MM.1S (cell line): ENCODE measurements at regions not wholly inside any gene's neighbourhood (a gene's known extent, or its start where the extent isn't known, plus 50 kb on each side); places are given as distances from the start of the nearest gene placed in this dataset.

ENCODE experiments used
- DNase-seq: peaks from one replicate; pipeline ENCODE4 v3.0.0-alpha.2; 2015
- H2AFZ ChIP-seq: fragments of 300-600 bp; sonication (generic); 2 replicates; pipeline ENCODE4 v1.6.0; 2016; ENCODE audit warnings: antibody characterized with exemption, low read length
- H3F3A ChIP-seq: fragments of 300-600 bp; sonication (generic); 2 replicates; pipeline ENCODE4 v1.6.1; 2016; ENCODE audit warnings: mild to moderate bottlenecking, antibody characterized with exemption, low read length, moderate library complexity, mixed read lengths; ENCODE audit not compliant: insufficient read depth
- H3K27ac ChIP-seq: fragments of 300-600 bp; sonication (generic); 2 replicates; pipeline ENCODE4 v1.5.1; 2016; ENCODE audit warnings: mild to moderate bottlenecking, low read length
- H3K27me3 ChIP-seq: fragments of 300-600 bp; sonication (generic); replicated peaks from 2 replicates; pipeline ENCODE4 v1.6.0; 2016; ENCODE audit warnings: low read length; ENCODE audit not compliant: insufficient read depth
- H3K36me3 ChIP-seq: fragments of 300-600 bp; sonication (generic); replicated peaks from 2 replicates; pipeline ENCODE4 v1.6.1; 2016; ENCODE audit warnings: mild to moderate bottlenecking, low read length, mixed read lengths; ENCODE audit not compliant: insufficient read depth
- H3K4me1 ChIP-seq: fragments of 300-600 bp; sonication (generic); 2 replicates; pipeline ENCODE4 v1.6.1; 2016; ENCODE audit warnings: low read length, mixed read lengths
- H3K4me2 ChIP-seq: fragments of 300-600 bp; sonication (generic); 2 replicates; pipeline ENCODE4 v1.6.0; 2016; ENCODE audit warnings: low read depth, low read length
- H3K4me3 ChIP-seq: fragments of 300-600 bp; sonication (generic); 2 replicates; pipeline ENCODE4 v1.5.1; 2016; ENCODE audit warnings: low read length, mixed read lengths
- H3K79me2 ChIP-seq: fragments of 300-600 bp; sonication (generic); 2 replicates; pipeline ENCODE4 v1.6.1; 2016; ENCODE audit warnings: mixed run types, low read length, mixed read lengths
- H3K9ac ChIP-seq: fragments of 300-600 bp; sonication (generic); 2 replicates; pipeline ENCODE4 v1.6.1; 2016; ENCODE audit warnings: low read length, mixed read lengths
- H3K9me2 ChIP-seq: fragments of 300-600 bp; sonication (generic); replicated peaks from 2 replicates; pipeline ENCODE4 v1.6.1; 2016; ENCODE audit warnings: mild to moderate bottlenecking, low read length, mixed read lengths; ENCODE audit not compliant: insufficient read depth
- H3K9me3 ChIP-seq: fragments of 300-600 bp; sonication (generic); replicated peaks from 2 replicates; pipeline ENCODE4 v1.6.1; 2016; ENCODE audit warnings: mild to moderate bottlenecking, low read length, mixed read lengths; ENCODE audit not compliant: insufficient read depth
- H4K20me1 ChIP-seq: fragments of 300-600 bp; sonication (generic); 2 replicates; pipeline ENCODE4 v1.6.1; 2016; ENCODE audit warnings: mild to moderate bottlenecking, low read length, moderate library complexity, mixed read lengths; ENCODE audit not compliant: insufficient read depth
- CTCF ChIP-seq: fragments of 300-600 bp; sonication (generic); IDR thresholded peaks from 2 replicates; pipeline ENCODE4 v1.5.1; 2016; ENCODE audit warnings: antibody characterized with exemption, low read length, mixed read lengths
- EZH2 ChIP-seq: fragments of 300-600 bp; sonication (generic); optimal IDR thresholded peaks from 2 replicates; pipeline ENCODE3; 2017; ENCODE audit warnings: low read depth, mild to moderate bottlenecking, antibody characterized with exemption, low read length, mixed read lengths
- EZH2phosphoT487 ChIP-seq: fragments of 300-600 bp; sonication (generic); IDR thresholded peaks from 2 replicates; pipeline ENCODE4 v1.6.1; 2018; ENCODE audit warnings: antibody characterized with exemption, low read length

DNA sequence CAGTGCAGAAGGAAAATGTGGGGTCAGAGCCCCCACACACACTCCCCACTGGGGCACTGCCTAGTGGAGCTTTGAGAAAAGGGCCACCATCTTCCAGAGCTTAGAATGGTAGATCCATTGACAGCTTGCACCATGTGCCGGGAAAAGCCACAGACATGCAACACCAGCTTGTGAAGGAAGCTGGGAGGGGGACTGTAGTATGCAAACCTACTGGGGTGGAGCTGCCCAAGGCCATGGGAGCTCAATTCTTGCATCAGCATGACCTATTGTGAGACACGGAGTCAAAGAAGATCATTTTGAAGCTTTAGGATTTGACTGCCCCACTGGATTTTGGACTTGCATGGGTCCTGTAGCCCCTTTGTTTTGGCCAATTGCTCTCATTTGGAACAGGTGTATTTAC is 142.8 kb upstream of the ARHGEF9 start:
- no peaks in the 10 kb centered on the region for H3K9me3 ChIP-seq
- no peaks in the 10 kb centered on the region for H3F3A ChIP-seq
- TF ChIP-seq EZH2 = no peak
- no peak for TF ChIP-seq EZH2phosphoT487
- TF ChIP-seq CTCF = no peak
- H3K36me3 ChIP-seq = no peaks in the 10 kb centered on the region
- H3K4me2 ChIP-seq = no peak overlapping the region
- no peaks in the 10 kb centered on the region for H3K27me3 ChIP-seq
- H3K4me1 ChIP-seq = no peaks in the 10 kb centered on the region
- no peaks in the 10 kb centered on the region for H3K79me2 ChIP-seq
- H4K20me1 ChIP-seq = no peaks in the 10 kb centered on the region
- H3K9me2 ChIP-seq = no peaks in the 10 kb centered on the region
- no peak overlapping the region for H3K9ac ChIP-seq
- no peak overlapping the region for H3K4me3 ChIP-seq
- H3K27ac ChIP-seq = no peak overlapping the region
- DNase-seq = no peak
- H2AFZ ChIP-seq = no peak overlapping the region

DNA sequence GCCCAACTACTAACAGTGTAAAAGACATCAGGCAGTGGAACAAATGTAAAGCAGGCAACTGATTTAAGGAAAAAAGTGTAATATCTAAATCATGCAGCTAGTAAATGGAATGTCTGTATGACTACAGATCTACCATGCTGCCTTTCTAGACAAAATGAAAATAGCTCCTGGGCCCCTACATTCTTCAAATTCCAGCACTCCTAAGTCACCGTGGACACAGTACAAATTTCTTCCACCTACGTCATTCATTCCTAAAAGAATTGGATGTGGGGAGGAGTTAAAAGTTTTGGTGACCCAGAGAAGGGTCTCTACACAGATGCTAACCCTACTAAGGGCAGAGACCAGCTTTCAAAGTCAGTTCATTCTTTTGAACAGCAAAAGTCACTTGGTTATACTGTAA is 137.2 kb upstream of the ARHGEF9 start:
- no peak for DNase-seq
- Histone ChIP-seq H4K20me1 (no peaks in the 10 kb centered on the region), H2AFZ (no peak overlapping the region), H3K4me2 (no peak overlapping the region), H3K9me3 (no peaks in the 10 kb centered on the region), H3K36me3 (no peaks in the 10 kb centered on the region), H3K4me3 (no peak overlapping the region), H3F3A (no peaks in the 10 kb centered on the region), H3K79me2 (no peaks in the 10 kb centered on the region), H3K9ac (no peak overlapping the region), H3K27me3 (no peaks in the 10 kb centered on the region), H3K9me2 (no peaks in the 10 kb centered on the region), H3K4me1 (no peaks in the 10 kb centered on the region), H3K27ac (no peak overlapping the region)
- TF ChIP-seq CTCF = no peak
- TF ChIP-seq EZH2phosphoT487 = no peak
- no peak for TF ChIP-seq EZH2

DNA sequence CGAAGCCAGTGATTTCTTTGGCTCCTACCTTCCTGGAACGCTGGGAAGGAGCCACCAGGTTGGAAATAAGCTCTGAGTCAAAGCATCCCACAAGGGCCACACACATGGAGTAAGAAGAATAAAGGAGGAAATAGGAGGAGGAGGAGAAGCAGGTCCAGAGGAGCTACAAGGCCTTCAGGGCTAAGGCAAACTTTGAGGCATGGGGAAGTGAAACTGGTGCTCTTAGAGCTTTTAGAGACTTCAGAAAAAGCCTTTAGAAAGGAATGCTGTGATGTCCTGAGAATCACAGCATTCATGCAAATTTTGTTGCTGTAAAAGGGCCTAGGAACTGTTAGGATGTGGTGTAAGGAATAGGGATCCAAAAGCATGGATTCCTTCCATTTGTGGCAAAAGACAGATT is 135.9 kb upstream of the ARHGEF9 start:
- Histone ChIP-seq H3K79me2 (no peaks in the 10 kb centered on the region), H3K9ac (no peak overlapping the region), H4K20me1 (no peaks in the 10 kb centered on the region), H3K36me3 (no peaks in the 10 kb centered on the region), H3K4me2 (no peak overlapping the region), H3F3A (no peaks in the 10 kb centered on the region), H2AFZ (no peak overlapping the region), H3K27ac (no peak overlapping the region), H3K4me3 (no peak overlapping the region), H3K9me2 (no peaks in the 10 kb centered on the region), H3K27me3 (no peaks in the 10 kb centered on the region), H3K4me1 (no peaks in the 10 kb centered on the region), H3K9me3 (no peaks in the 10 kb centered on the region)
- peak; percentile 13 for DNase-seq
- TF ChIP-seq EZH2 = no peak
- TF ChIP-seq CTCF = no peak

DNA sequence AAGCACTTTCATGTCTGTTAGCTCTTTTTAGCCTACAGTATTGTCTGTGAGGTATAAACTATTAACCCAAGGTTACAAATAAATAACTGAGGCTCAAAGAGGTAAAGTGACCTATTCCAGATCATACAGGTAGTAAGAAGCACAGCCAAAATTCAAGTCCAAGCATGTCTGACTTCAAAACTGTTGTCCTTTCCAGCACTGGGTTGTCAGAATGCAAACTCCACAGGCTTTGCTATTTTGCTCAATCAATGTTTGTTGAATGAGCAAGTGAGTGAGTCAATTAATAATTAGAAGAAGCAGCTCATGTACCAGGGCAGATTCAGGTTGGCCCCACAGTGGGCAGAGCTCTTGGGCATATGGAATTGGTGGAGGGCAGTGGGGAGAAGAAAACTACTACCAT is 134.1 kb upstream of the ARHGEF9 start:
- Histone ChIP-seq H3K9ac (no peak overlapping the region), H3K27ac (no peak overlapping the region), H3K9me2 (no peaks in the 10 kb centered on the region), H3K36me3 (no peaks in the 10 kb centered on the region), H3K4me1 (no peaks in the 10 kb centered on the region), H3K9me3 (no peaks in the 10 kb centered on the region), H3F3A (no peaks in the 10 kb centered on the region), H2AFZ (no peak overlapping the region), H3K4me3 (no peak overlapping the region), H3K27me3 (no peaks in the 10 kb centered on the region), H3K4me2 (no peak overlapping the region), H3K79me2 (no peaks in the 10 kb centered on the region), H4K20me1 (no peaks in the 10 kb centered on the region)
- DNase-seq = no peak
- no peak for TF ChIP-seq EZH2
- no peak for TF ChIP-seq EZH2phosphoT487
- TF ChIP-seq CTCF = no peak
